ENCODE measurements at regions not wholly inside any gene's neighbourhood (a gene's known extent, or its start where the extent isn't known, plus 50 kb on each side); places are given as distances from the start of the nearest gene placed in this dataset.

GRCh38 chrX:40213092-40213491 is 115.3 kb upstream of the BCOR start:
- Histone ChIP-seq H3K79me2 (replicated peaks; ENCODE audit: insufficient read depth, low read length) (no peaks in the 10 kb centered on the region), H3K9me3 (ENCODE audit: low read length) (no peaks in the 10 kb centered on the region), H3K36me3 (ENCODE audit: insufficient read depth, low read length) (no peaks in the 10 kb centered on the region), H3K9me2 (ENCODE audit: insufficient read depth, low read length) (no peaks in the 10 kb centered on the region), H2AFZ (ENCODE audit: low read depth, low read length) (no peak overlapping the region), H3K4me2 (ENCODE audit: low read length) (no peak overlapping the region), H3K27ac (ENCODE audit: low read length) (no peak overlapping the region), H4K20me1 (ENCODE audit: insufficient read depth) (no peaks in the 10 kb centered on the region), H3K4me3 (ENCODE audit: low read length) (no peak overlapping the region), H3F3A (ENCODE audit: insufficient read depth, low read length, poor library complexity, severe bottlenecking) (no peaks in the 10 kb centered on the region), H3K27me3 (ENCODE audit: insufficient read depth, low read depth, low read length) (no peaks in the 10 kb centered on the region), H3K9ac (ENCODE audit: low read length) (no peak overlapping the region)
- TF ChIP-seq EP300 (conservative IDR thresholded peaks at IDR 0.05; ENCODE audit: poor library complexity, severe bottlenecking) (no peak), TAF1 (IDR thresholded peaks at IDR 0.05; ENCODE audit: low read depth) (no peak), POLR2AphosphoS5 (IDR thresholded peaks at IDR 0.05) (no peak), MXI1 (conservative IDR thresholded peaks at IDR 0.05; ENCODE audit: poor library complexity, severe bottlenecking) (no peak), RAD21 (conservative IDR thresholded peaks at IDR 0.05) (no peak)
- TF ChIP-seq, protein P1, sequence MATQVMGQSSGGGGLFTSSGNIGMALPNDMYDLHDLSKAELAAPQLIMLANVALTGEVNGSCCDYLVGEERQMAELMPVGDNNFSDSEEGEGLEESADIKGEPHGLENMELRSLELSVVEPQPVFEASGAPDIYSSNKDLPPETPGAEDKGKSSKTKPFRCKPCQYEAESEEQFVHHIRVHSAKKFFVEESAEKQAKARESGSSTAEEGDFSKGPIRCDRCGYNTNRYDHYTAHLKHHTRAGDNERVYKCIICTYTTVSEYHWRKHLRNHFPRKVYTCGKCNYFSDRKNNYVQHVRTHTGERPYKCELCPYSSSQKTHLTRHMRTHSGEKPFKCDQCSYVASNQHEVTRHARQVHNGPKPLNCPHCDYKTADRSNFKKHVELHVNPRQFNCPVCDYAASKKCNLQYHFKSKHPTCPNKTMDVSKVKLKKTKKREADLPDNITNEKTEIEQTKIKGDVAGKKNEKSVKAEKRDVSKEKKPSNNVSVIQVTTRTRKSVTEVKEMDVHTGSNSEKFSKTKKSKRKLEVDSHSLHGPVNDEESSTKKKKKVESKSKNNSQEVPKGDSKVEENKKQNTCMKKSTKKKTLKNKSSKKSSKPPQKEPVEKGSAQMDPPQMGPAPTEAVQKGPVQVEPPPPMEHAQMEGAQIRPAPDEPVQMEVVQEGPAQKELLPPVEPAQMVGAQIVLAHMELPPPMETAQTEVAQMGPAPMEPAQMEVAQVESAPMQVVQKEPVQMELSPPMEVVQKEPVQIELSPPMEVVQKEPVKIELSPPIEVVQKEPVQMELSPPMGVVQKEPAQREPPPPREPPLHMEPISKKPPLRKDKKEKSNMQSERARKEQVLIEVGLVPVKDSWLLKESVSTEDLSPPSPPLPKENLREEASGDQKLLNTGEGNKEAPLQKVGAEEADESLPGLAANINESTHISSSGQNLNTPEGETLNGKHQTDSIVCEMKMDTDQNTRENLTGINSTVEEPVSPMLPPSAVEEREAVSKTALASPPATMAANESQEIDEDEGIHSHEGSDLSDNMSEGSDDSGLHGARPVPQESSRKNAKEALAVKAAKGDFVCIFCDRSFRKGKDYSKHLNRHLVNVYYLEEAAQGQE (IDR thresholded peaks at IDR 0.05; ENCODE audit: borderline replicate concordance) = no peak

GRCh38 chrX:40209951-40210617 is 112.3 kb upstream of the BCOR start:
- H3K27ac ChIP-seq (ENCODE audit: low read length) = no peak overlapping the region
- TF ChIP-seq SMC3 (conservative IDR thresholded peaks at IDR 0.05; ENCODE audit: poor library complexity) (no peak), EZH2 (IDR thresholded peaks at IDR 0.05; ENCODE audit: borderline replicate concordance, insufficient read depth, low read length, poor library complexity, severe bottlenecking) (no peak), MXI1 (conservative IDR thresholded peaks at IDR 0.05; ENCODE audit: poor library complexity, severe bottlenecking) (no peak), EP300 (conservative IDR thresholded peaks at IDR 0.05; ENCODE audit: poor library complexity, severe bottlenecking) (no peak), POLR2AphosphoS5 (IDR thresholded peaks at IDR 0.05) (no peak), TAF1 (IDR thresholded peaks at IDR 0.05; ENCODE audit: low read depth) (no peak), RAD21 (conservative IDR thresholded peaks at IDR 0.05) (no peak)
- TF ChIP-seq, protein P2, sequence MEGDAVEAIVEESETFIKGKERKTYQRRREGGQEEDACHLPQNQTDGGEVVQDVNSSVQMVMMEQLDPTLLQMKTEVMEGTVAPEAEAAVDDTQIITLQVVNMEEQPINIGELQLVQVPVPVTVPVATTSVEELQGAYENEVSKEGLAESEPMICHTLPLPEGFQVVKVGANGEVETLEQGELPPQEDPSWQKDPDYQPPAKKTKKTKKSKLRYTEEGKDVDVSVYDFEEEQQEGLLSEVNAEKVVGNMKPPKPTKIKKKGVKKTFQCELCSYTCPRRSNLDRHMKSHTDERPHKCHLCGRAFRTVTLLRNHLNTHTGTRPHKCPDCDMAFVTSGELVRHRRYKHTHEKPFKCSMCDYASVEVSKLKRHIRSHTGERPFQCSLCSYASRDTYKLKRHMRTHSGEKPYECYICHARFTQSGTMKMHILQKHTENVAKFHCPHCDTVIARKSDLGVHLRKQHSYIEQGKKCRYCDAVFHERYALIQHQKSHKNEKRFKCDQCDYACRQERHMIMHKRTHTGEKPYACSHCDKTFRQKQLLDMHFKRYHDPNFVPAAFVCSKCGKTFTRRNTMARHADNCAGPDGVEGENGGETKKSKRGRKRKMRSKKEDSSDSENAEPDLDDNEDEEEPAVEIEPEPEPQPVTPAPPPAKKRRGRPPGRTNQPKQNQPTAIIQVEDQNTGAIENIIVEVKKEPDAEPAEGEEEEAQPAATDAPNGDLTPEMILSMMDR (IDR thresholded peaks at IDR 0.05; ENCODE audit: poor library complexity, severe bottlenecking) = no peak
- TF ChIP-seq, protein P1 (IDR thresholded peaks at IDR 0.05; ENCODE audit: borderline replicate concordance) = no peak
- no peaks in the 10 kb centered on the region for H3F3A ChIP-seq (ENCODE audit: insufficient read depth, low read length, poor library complexity, severe bottlenecking)
- H3K4me3 ChIP-seq (ENCODE audit: low read length) = no peak overlapping the region
- no peaks in the 10 kb centered on the region for H4K20me1 ChIP-seq (ENCODE audit: insufficient read depth)
- H3K36me3 ChIP-seq (ENCODE audit: insufficient read depth, low read length) = no peaks in the 10 kb centered on the region
- no peaks in the 10 kb centered on the region for H3K27me3 ChIP-seq (ENCODE audit: insufficient read depth, low read depth, low read length)
- H3K9me2 ChIP-seq (ENCODE audit: insufficient read depth, low read length) = no peaks in the 10 kb centered on the region
- no peaks in the 10 kb centered on the region for H3K9me3 ChIP-seq (ENCODE audit: low read length)
- H3K4me2 ChIP-seq (ENCODE audit: low read length) = no peak overlapping the region
- no peak overlapping the region for H3K9ac ChIP-seq (ENCODE audit: low read length)
- H2AFZ ChIP-seq (ENCODE audit: low read depth, low read length) = no peak overlapping the region
- no peaks in the 10 kb centered on the region for H3K79me2 ChIP-seq (replicated peaks; ENCODE audit: insufficient read depth, low read length)

All from neural cell (in vitro differentiated cells).